H9 (cell line): ENCODE measurements at regions not wholly inside any gene's neighbourhood (a gene's known extent, or its start where the extent isn't known, plus 50 kb on each side); places are given as distances from the start of the nearest gene placed in this dataset.

Experiments
- DNase-seq: peaks from one replicate; pipeline ENCODE4 v3.0.0-alpha.2; 2017
- H2AFZ ChIP-seq: one replicate; pipeline ENCODE4 v1.6.1; 2013; ENCODE audit warnings: mild to moderate bottlenecking, low read length, control low read depth, moderate library complexity
- H2AK5ac ChIP-seq: 2 replicates; pipeline ENCODE4 v1.6.1; 2013; ENCODE audit warnings: low read length, control low read depth, mixed read lengths; ENCODE audit not compliant: insufficient read length
- H2BK120ac ChIP-seq: one replicate; pipeline ENCODE4 v1.6.1; 2013; ENCODE audit warnings: low read depth, mild to moderate bottlenecking, low read length, control low read depth, inconsistent platforms; ENCODE audit not compliant: poor library complexity, severe bottlenecking
- H2BK12ac ChIP-seq: 2 replicates; pipeline ENCODE4 v1.6.1; 2013; ENCODE audit warnings: low read length, control low read depth, mixed read lengths, low read depth; ENCODE audit not compliant: insufficient read length
- H2BK15ac ChIP-seq: 2 replicates; pipeline ENCODE4 v1.6.1; 2013; ENCODE audit warnings: low read depth, low read length, control low read depth
- H2BK20ac ChIP-seq: one replicate; pipeline ENCODE4 v1.6.1; 2013; ENCODE audit warnings: low read depth, mild to moderate bottlenecking, low read length, control low read depth, inconsistent platforms; ENCODE audit not compliant: poor library complexity, severe bottlenecking
- H2BK5ac ChIP-seq: 2 replicates; pipeline ENCODE4 v1.6.1; 2013; ENCODE audit warnings: low read length, control low read depth, mixed read lengths; ENCODE audit not compliant: insufficient read length
- H3K14ac ChIP-seq: 2 replicates; pipeline ENCODE4 v1.6.1; 2013; ENCODE audit warnings: low read length, control low read depth; ENCODE audit not compliant: insufficient read depth
- H3K18ac ChIP-seq: 2 replicates; pipeline ENCODE4 v1.6.1; 2013; ENCODE audit warnings: low read depth, mild to moderate bottlenecking, mixed read lengths, low read length, control low read depth; ENCODE audit not compliant: insufficient read length
- H3K23ac ChIP-seq: 2 replicates; pipeline ENCODE4 v1.6.1; 2013; ENCODE audit warnings: low read length, control low read depth, mixed read lengths, low read depth; ENCODE audit not compliant: insufficient read length
- H3K23me2 ChIP-seq: 2 replicates; pipeline ENCODE4 v1.6.1; 2013; ENCODE audit warnings: low read depth, mild to moderate bottlenecking, mixed read lengths, low read length, control low read depth; ENCODE audit not compliant: insufficient read length, poor library complexity, severe bottlenecking
- H3K27ac ChIP-seq: 2 replicates; pipeline ENCODE4 v1.5.1; 2013; ENCODE audit warnings: low read length, control low read depth, mixed read lengths, low read depth; ENCODE audit not compliant: insufficient read length
- H3K27me3 ChIP-seq: 2 replicates; pipeline ENCODE4 v1.6.1; 2013; ENCODE audit warnings: low read length, control low read depth, inconsistent platforms; ENCODE audit not compliant: insufficient read depth
- H3K4ac ChIP-seq: 2 replicates; pipeline ENCODE4 v1.6.1; 2013; ENCODE audit warnings: low read depth, mild to moderate bottlenecking, control low read depth, inconsistent platforms, low read length, moderate library complexity
- H3K4me1 ChIP-seq: 2 replicates; pipeline ENCODE4 v1.6.1; 2013; ENCODE audit warnings: low read length, control low read depth, inconsistent platforms; ENCODE audit not compliant: insufficient read depth
- H3K4me2 ChIP-seq: 2 replicates; pipeline ENCODE4 v1.6.1; 2013; ENCODE audit warnings: low read length, control low read depth, mixed read lengths; ENCODE audit not compliant: insufficient read length, insufficient read depth
- H3K56ac ChIP-seq: 2 replicates; pipeline ENCODE4 v1.6.1; 2013; ENCODE audit warnings: low read depth, mild to moderate bottlenecking, mixed read lengths, low read length, control low read depth; ENCODE audit not compliant: insufficient read length
- H3K79me1 ChIP-seq: 2 replicates; pipeline ENCODE4 v1.6.1; 2013; ENCODE audit warnings: low read depth, mild to moderate bottlenecking, moderate library complexity, low read length, control low read depth, inconsistent platforms; ENCODE audit not compliant: insufficient read depth, poor library complexity, severe bottlenecking
- H3K79me2 ChIP-seq: 2 replicates; pipeline ENCODE4 v1.6.1; 2013; ENCODE audit warnings: low read length, control low read depth, inconsistent platforms; ENCODE audit not compliant: insufficient read depth
- H3K9ac ChIP-seq: 2 replicates; pipeline ENCODE4 v1.6.1; 2013; ENCODE audit warnings: low read length, control low read depth, mixed read lengths; ENCODE audit not compliant: insufficient read length; ENCODE audit errors: extremely low read depth
- H3K9me3 ChIP-seq: one replicate; pipeline ENCODE4 v1.6.1; 2013; ENCODE audit warnings: low read depth, low read length, inconsistent platforms; ENCODE audit not compliant: control insufficient read depth
- H3T11ph ChIP-seq: one replicate; pipeline ENCODE4 v1.6.1; 2013; ENCODE audit warnings: mild to moderate bottlenecking, low read length, control low read depth, inconsistent platforms
- H4K20me1 ChIP-seq: one replicate; pipeline ENCODE4 v1.6.1; 2013; ENCODE audit not compliant: control insufficient read depth, insufficient read length, insufficient read depth
- H4K5ac ChIP-seq: 2 replicates; pipeline ENCODE4 v1.6.1; 2013; ENCODE audit warnings: low read depth, mild to moderate bottlenecking, mixed read lengths, low read length, control low read depth; ENCODE audit not compliant: insufficient read length
- H4K8ac ChIP-seq: replicated peaks from 2 replicates; pipeline ENCODE4 v1.6.1; 2013; ENCODE audit warnings: low read length, control low read depth, mixed read lengths, low read depth; ENCODE audit not compliant: insufficient read length
- H4K91ac ChIP-seq: 2 replicates; pipeline ENCODE4 v1.6.1; 2013; ENCODE audit warnings: low read depth, mild to moderate bottlenecking, moderate library complexity, mixed read lengths, low read length, control low read depth; ENCODE audit not compliant: insufficient read length
- H3K27ac Mint-ChIP-seq, 3 experiments: 2 replicates in 2 of 3; 3 replicates in 1 of 3; pipeline ENCODE4 v1.8.0; 2020 to 2021; ENCODE audit warnings: mixed read lengths in 3 of 3, mild to moderate bottlenecking in 1 of 3, moderate library complexity in 1 of 3
- H3K27me3 Mint-ChIP-seq: 2 replicates; pipeline ENCODE4 v1.8.0; 2021; ENCODE audit warnings: low read depth, mild to moderate bottlenecking, moderate library complexity, mixed read lengths
- H3K36me3 Mint-ChIP-seq, 3 experiments: 2 replicates in 2 of 3; 3 replicates in 1 of 3; pipeline ENCODE4 v1.8.0; 2020 to 2021; ENCODE audit warnings: low read depth in 3 of 3, mixed read lengths in 3 of 3; ENCODE audit not compliant: insufficient read depth in 1 of 3
- H3K4me1 Mint-ChIP-seq, 2 experiments: 2 replicates each; pipeline ENCODE4 v1.8.0; 2020; ENCODE audit warnings: mixed read lengths in 2 of 2
- H3K4me3 Mint-ChIP-seq, 2 experiments: 2 replicates in 1 of 2; 3 replicates in 1 of 2; pipeline ENCODE4 v1.8.0; 2020 to 2021; ENCODE audit warnings: mild to moderate bottlenecking in 2 of 2, mixed read lengths in 2 of 2, moderate library complexity in 1 of 2
- H3K9me3 Mint-ChIP-seq, 2 experiments: 2 replicates in 1 of 2; 3 replicates in 1 of 2; pipeline ENCODE4 v1.8.0; 2020; ENCODE audit warnings: mild to moderate bottlenecking in 2 of 2, mixed read lengths in 2 of 2, moderate library complexity in 1 of 2
- TF ChIP-seq, protein P1 (sequence below): fragments of 200-600 bp; sonication (generic); conservative IDR thresholded peaks from 3 replicates; pipeline ENCODE4 v1.8.0; 2021; ENCODE audit warnings: antibody characterized with exemption, mild to moderate bottlenecking

DNA sequence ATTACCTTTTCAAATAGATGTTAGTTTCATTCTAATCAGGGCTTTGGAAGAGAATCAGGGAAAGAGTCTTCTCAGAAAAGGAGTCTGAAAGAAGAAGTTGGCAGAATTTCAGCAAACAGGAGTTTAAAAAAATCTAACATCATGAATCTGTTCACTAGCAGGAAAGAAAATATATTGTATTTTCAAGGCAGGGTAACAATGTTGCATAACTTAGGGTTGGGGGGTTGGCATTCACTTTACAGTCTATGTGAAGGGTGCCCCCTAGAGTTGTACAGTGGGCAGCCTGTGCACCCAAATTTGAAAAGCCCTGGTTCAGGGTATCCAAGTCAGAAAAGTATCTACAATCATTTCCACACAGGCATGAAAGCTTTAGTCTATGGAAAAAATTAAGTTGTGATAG lies 348.4 kb upstream of the SLC30A5 start:
- no peaks in the 10 kb centered on the region for H3K4me1 ChIP-seq
- H3K9ac ChIP-seq, result no peak overlapping the region

More for the DNA sequence above, 348.4 kb upstream of the SLC30A5 start:
- Mint-ChIP-seq H3K27me3 (no peaks in the 10 kb centered on the region; the same call in 1 of the 2 replicates), H3K4me1 (peaks cover 3 to 8% of the 10 kb centered on the region in 2 experiments; a peak in 2 of 4 replicates), H3K27ac (no peak overlapping the region), H3K4me3 (no peak overlapping the region), H3K36me3 (no peaks in the 10 kb centered on the region; a peak in 1 of 7 replicates), H3K9me3 (no peaks in the 10 kb centered on the region)
- TF ChIP-seq, protein P1, sequence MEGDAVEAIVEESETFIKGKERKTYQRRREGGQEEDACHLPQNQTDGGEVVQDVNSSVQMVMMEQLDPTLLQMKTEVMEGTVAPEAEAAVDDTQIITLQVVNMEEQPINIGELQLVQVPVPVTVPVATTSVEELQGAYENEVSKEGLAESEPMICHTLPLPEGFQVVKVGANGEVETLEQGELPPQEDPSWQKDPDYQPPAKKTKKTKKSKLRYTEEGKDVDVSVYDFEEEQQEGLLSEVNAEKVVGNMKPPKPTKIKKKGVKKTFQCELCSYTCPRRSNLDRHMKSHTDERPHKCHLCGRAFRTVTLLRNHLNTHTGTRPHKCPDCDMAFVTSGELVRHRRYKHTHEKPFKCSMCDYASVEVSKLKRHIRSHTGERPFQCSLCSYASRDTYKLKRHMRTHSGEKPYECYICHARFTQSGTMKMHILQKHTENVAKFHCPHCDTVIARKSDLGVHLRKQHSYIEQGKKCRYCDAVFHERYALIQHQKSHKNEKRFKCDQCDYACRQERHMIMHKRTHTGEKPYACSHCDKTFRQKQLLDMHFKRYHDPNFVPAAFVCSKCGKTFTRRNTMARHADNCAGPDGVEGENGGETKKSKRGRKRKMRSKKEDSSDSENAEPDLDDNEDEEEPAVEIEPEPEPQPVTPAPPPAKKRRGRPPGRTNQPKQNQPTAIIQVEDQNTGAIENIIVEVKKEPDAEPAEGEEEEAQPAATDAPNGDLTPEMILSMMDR, result peak; percentile 47; the same call in 2 of the 3 replicates
- H2AK5ac ChIP-seq, result no peak overlapping the region
- H3K9me3 ChIP-seq, result no peaks in the 10 kb centered on the region
- no peak overlapping the region for H3K23ac ChIP-seq
- H2BK120ac ChIP-seq, result no peak overlapping the region
- H3K18ac ChIP-seq, result no peak overlapping the region
- H3K23me2 ChIP-seq, result no peaks in the 10 kb centered on the region
- H3T11ph ChIP-seq, result no peak overlapping the region
- no peak overlapping the region for H2BK5ac ChIP-seq
- H4K20me1 ChIP-seq, result no peaks in the 10 kb centered on the region
- no peak for DNase-seq
- no peaks in the 10 kb centered on the region for H3K79me1 ChIP-seq
- no peak overlapping the region for H4K91ac ChIP-seq
- no peak overlapping the region for H3K4me2 ChIP-seq
- H2BK20ac ChIP-seq, result no peak overlapping the region
- H3K56ac ChIP-seq, result no peak overlapping the region
- no peak overlapping the region for H4K5ac ChIP-seq
- H3K27me3 ChIP-seq, result no peaks in the 10 kb centered on the region
- no peak overlapping the region for H3K4ac ChIP-seq
- H4K8ac ChIP-seq, result no peak overlapping the region
- H2AFZ ChIP-seq, result no peak overlapping the region
- no peak overlapping the region for H3K14ac ChIP-seq
- no peaks in the 10 kb centered on the region for H3K79me2 ChIP-seq
- H2BK12ac ChIP-seq, result no peak overlapping the region
- no peak overlapping the region for H2BK15ac ChIP-seq
- no peak overlapping the region for H3K27ac ChIP-seq
